ENCODE measurements at regions not wholly inside any gene's neighbourhood (a gene's known extent, or its start where the extent isn't known, plus 50 kb on each side); places are given as distances from the start of the nearest gene placed in this dataset.

DNA sequence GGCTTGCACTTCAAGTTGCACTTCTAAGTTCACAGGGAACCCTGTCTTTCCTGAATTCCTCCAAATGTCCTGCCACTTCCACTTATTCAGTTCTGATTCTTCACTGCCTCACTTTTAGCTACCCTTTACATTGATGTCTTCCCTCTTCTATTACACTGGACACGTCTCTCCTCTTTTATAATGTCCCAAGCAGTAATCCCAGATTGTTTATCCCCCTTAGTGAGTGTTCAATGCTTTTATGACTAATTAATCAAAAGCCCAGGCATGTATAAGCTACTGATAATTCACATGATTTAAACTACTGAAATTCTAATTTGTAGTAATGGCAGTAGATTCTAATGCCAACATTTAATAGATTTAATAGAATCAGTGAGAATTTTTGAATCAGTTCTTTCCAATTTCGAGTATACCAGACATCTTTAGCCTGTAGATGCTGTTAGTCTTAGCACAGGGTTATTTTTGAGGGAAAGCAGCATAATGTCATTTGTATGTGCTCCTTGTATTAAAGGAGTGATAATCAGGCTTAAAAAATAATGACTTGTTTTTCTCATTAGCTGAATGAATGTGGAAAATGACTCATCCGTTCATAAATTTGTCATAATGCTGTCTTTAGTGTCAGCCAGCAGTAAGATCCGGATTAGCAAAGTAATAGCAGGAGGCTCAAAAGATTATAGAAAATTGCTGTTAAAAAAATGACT, 703.1 kb downstream of the CENPC start:
- no peaks in the 10 kb centered on the region for H3K9me3 ChIP-seq (ENCODE audit: insufficient read depth, low read depth, low read length)
- H2AFZ ChIP-seq (ENCODE audit: low read length): no peak overlapping the region
- no peak overlapping the region for H3K4me3 ChIP-seq (ENCODE audit: low read length, poor library complexity, severe bottlenecking)
- H4K20me1 ChIP-seq (ENCODE audit: insufficient read depth, low read length, poor library complexity, severe bottlenecking): no peaks in the 10 kb centered on the region
- no peaks in the 10 kb centered on the region for H3F3A ChIP-seq (ENCODE audit: low read depth)
- H3K27me3 ChIP-seq (ENCODE audit: insufficient read depth, low read length, poor library complexity, severe bottlenecking): no peaks in the 10 kb centered on the region
- no peak overlapping the region for H3K4me2 ChIP-seq (ENCODE audit: low read depth, low read length, poor library complexity, severe bottlenecking)
- H3K9ac ChIP-seq (ENCODE audit: low read depth, low read length, poor library complexity, severe bottlenecking): no peak overlapping the region
- H3K4me1 ChIP-seq (ENCODE audit: insufficient read depth, low read length, poor library complexity, severe bottlenecking): no peaks in the 10 kb centered on the region
- H3K79me2 ChIP-seq (ENCODE audit: insufficient read depth, low read length): no peaks in the 10 kb centered on the region
- no peaks in the 10 kb centered on the region for H3K9me2 ChIP-seq (replicated peaks; ENCODE audit: low read depth, low read length)
- TF ChIP-seq EZH2phosphoT487 (IDR thresholded peaks at IDR 0.05; ENCODE audit: borderline replicate concordance): no peak
- TF ChIP-seq, protein P1, sequence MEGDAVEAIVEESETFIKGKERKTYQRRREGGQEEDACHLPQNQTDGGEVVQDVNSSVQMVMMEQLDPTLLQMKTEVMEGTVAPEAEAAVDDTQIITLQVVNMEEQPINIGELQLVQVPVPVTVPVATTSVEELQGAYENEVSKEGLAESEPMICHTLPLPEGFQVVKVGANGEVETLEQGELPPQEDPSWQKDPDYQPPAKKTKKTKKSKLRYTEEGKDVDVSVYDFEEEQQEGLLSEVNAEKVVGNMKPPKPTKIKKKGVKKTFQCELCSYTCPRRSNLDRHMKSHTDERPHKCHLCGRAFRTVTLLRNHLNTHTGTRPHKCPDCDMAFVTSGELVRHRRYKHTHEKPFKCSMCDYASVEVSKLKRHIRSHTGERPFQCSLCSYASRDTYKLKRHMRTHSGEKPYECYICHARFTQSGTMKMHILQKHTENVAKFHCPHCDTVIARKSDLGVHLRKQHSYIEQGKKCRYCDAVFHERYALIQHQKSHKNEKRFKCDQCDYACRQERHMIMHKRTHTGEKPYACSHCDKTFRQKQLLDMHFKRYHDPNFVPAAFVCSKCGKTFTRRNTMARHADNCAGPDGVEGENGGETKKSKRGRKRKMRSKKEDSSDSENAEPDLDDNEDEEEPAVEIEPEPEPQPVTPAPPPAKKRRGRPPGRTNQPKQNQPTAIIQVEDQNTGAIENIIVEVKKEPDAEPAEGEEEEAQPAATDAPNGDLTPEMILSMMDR (conservative IDR thresholded peaks at IDR 0.05; ENCODE audit: low read length): no peak
- H3K36me3 ChIP-seq (ENCODE audit: insufficient read depth, low read length): no peaks in the 10 kb centered on the region

DNA sequence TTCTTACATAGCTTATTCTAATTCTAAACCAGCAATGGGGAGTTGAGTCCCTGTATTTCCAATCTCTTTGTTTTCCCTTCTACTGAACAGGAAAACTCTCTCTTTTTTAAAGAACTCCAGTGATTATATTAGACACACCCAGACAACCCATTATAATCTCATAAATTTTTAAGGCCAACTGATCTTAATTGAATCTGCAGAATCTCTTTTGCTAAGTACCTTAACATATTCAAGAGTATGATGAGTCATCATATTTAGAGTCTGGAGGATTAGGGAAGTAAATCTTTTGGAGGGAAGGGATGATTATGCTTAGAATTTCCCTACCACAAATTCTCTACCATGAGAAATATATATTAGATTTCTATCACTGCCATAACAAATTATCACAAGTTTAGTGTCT, 705.1 kb downstream of the CENPC start:
- H3K79me2 ChIP-seq (ENCODE audit: insufficient read depth, low read length): no peaks in the 10 kb centered on the region
- TF ChIP-seq, protein P1 (conservative IDR thresholded peaks at IDR 0.05; ENCODE audit: low read length): no peak
- TF ChIP-seq EZH2phosphoT487 (IDR thresholded peaks at IDR 0.05; ENCODE audit: borderline replicate concordance): no peak
- no peaks in the 10 kb centered on the region for H3K9me2 ChIP-seq (replicated peaks; ENCODE audit: low read depth, low read length)
- no peaks in the 10 kb centered on the region for H4K20me1 ChIP-seq (ENCODE audit: insufficient read depth, low read length, poor library complexity, severe bottlenecking)
- H3K36me3 ChIP-seq (ENCODE audit: insufficient read depth, low read length): no peaks in the 10 kb centered on the region
- no peak overlapping the region for H3K4me2 ChIP-seq (ENCODE audit: low read depth, low read length, poor library complexity, severe bottlenecking)
- no peaks in the 10 kb centered on the region for H3K9me3 ChIP-seq (ENCODE audit: insufficient read depth, low read depth, low read length)
- H3K27me3 ChIP-seq (ENCODE audit: insufficient read depth, low read length, poor library complexity, severe bottlenecking): no peaks in the 10 kb centered on the region
- no peaks in the 10 kb centered on the region for H3K4me1 ChIP-seq (ENCODE audit: insufficient read depth, low read length, poor library complexity, severe bottlenecking)
- no peak overlapping the region for H2AFZ ChIP-seq (ENCODE audit: low read length)
- H3F3A ChIP-seq (ENCODE audit: low read depth): no peaks in the 10 kb centered on the region
- H3K9ac ChIP-seq (ENCODE audit: low read depth, low read length, poor library complexity, severe bottlenecking): no peak overlapping the region
- H3K4me3 ChIP-seq (ENCODE audit: low read length, poor library complexity, severe bottlenecking): no peak overlapping the region

DNA sequence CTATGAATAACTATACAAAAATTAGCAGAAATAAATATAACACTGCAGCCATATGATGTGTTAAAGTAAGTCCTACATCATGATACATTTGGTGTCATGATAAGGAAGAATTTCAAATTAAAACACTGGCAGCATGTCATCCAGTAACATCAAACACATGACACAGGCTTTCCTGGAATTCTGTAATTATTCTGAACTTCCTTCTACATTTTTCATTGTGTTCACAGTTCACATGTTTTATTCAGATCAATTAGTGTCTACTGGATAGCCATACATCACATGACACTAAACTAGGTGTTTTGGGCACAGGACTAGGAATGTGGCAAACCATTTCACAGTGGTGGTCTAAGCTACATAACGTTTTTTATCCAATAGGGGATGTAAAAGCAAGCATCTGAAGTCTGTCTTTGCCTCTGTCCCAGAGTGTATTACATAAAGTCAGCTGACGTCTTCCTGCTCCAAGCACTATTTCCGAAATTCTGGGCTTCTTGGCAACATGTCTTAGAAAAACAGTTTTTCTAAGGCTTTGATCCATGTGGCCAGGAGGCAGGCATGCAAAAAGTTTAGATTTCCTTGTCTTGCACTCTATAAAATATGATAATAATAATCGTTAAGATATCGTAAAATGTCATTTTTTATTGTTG, 707.9 kb downstream of the CENPC start:
- no peaks in the 10 kb centered on the region for H3K4me1 ChIP-seq (ENCODE audit: insufficient read depth, low read length, poor library complexity, severe bottlenecking)
- TF ChIP-seq, protein P1 (conservative IDR thresholded peaks at IDR 0.05; ENCODE audit: low read length): no peak
- TF ChIP-seq EZH2phosphoT487 (IDR thresholded peaks at IDR 0.05; ENCODE audit: borderline replicate concordance): no peak
- H4K20me1 ChIP-seq (ENCODE audit: insufficient read depth, low read length, poor library complexity, severe bottlenecking): no peaks in the 10 kb centered on the region
- H3K4me2 ChIP-seq (ENCODE audit: low read depth, low read length, poor library complexity, severe bottlenecking): no peak overlapping the region
- H3F3A ChIP-seq (ENCODE audit: low read depth): no peaks in the 10 kb centered on the region
- no peaks in the 10 kb centered on the region for H3K36me3 ChIP-seq (ENCODE audit: insufficient read depth, low read length)
- H3K9ac ChIP-seq (ENCODE audit: low read depth, low read length, poor library complexity, severe bottlenecking): no peak overlapping the region
- no peaks in the 10 kb centered on the region for H3K27me3 ChIP-seq (ENCODE audit: insufficient read depth, low read length, poor library complexity, severe bottlenecking)
- no peaks in the 10 kb centered on the region for H3K9me2 ChIP-seq (replicated peaks; ENCODE audit: low read depth, low read length)
- no peaks in the 10 kb centered on the region for H3K9me3 ChIP-seq (ENCODE audit: insufficient read depth, low read depth, low read length)
- H3K79me2 ChIP-seq (ENCODE audit: insufficient read depth, low read length): no peaks in the 10 kb centered on the region
- H3K4me3 ChIP-seq (ENCODE audit: low read length, poor library complexity, severe bottlenecking): no peak overlapping the region
- no peak overlapping the region for H2AFZ ChIP-seq (ENCODE audit: low read length)
